ENCODE measurements at regions not wholly inside any gene's neighbourhood (a gene's known extent, or its start where the extent isn't known, plus 50 kb on each side); places are given as distances from the start of the nearest gene placed in this dataset.

- no peak for TF ChIP-seq TAF1 (IDR thresholded peaks at IDR 0.05; ENCODE audit: low read depth, low read length)
- no peak for TF ChIP-seq POLR2A (IDR thresholded peaks at IDR 0.05; ENCODE audit: low read depth, low read length)
- TF ChIP-seq POLR2AphosphoS5 (IDR thresholded peaks at IDR 0.05; ENCODE audit: low read depth, low read length): no peak
- no peak for TF ChIP-seq SPI1 (IDR thresholded peaks at IDR 0.05; ENCODE audit: low read depth, low read length)
These were observed 60.6 kb upstream of the SV2C start for GRCh38 chr5:76022611-76023010.

All from GM12891 (cell line).